ENCODE measurements at regions not wholly inside any gene's neighbourhood (a gene's known extent, or its start where the extent isn't known, plus 50 kb on each side); places are given as distances from the start of the nearest gene placed in this dataset.

DNA sequence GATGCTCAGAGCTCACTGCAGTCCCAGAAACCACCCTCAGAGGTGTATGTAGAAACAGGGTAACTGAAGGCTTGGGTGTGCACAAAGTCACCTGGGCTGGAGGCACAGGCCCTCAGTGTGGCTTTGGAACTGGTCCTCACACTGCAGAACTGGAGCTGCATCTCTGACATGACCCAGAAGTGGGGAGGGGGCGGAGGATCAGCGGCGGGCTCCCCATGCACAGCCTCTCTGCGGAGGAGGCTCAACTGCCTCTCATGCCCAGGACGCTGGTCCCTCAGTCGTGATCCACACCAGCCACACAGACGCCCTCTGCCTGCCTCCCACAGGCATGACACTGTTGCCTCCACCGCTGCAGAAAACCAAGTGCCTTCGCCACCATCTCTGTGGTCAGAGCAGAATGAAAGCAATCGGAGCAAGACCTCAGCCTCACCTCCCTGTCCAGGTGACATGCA, 73.7 kb downstream of the TM2D3 start (continued):
- TF ChIP-seq RERE (CRISPR knock-in tag; IDR thresholded peaks at IDR 0.05; ENCODE audit: low read depth) (no peak), SP140L (CRISPR knock-in tag; IDR thresholded peaks at IDR 0.05; ENCODE audit: borderline replicate concordance) (no peak), ZBTB7A (CRISPR knock-in tag; IDR thresholded peaks at IDR 0.05) (no peak), TBX3 (IDR thresholded peaks at IDR 0.05; ENCODE audit: borderline replicate concordance) (no peak), ZNF576 (CRISPR knock-in tag; IDR thresholded peaks at IDR 0.05) (no peak), RBM22 (optimal IDR thresholded peaks at IDR 0.05; ENCODE audit: low read length) (no peak), IKZF5 (CRISPR knock-in tag; IDR thresholded peaks at IDR 0.05) (peak; percentile 31; the same call in 1 of the 2 replicates), ZSCAN21 (CRISPR knock-in tag; IDR thresholded peaks at IDR 0.05; ENCODE audit: borderline replicate concordance) (no peak), IKZF1 (IDR thresholded peaks at IDR 0.05) (no peak), ZNF839 (CRISPR knock-in tag; IDR thresholded peaks at IDR 0.05; ENCODE audit: borderline replicate concordance) (no peak), ZMYM4 (CRISPR knock-in tag; IDR thresholded peaks at IDR 0.05) (peak; percentile 30; the same call in 1 of the 2 replicates), ZNF530 (CRISPR knock-in tag; IDR thresholded peaks at IDR 0.05; ENCODE audit: low read depth) (no peak), FOXM1 (CRISPR knock-in tag; IDR thresholded peaks at IDR 0.05) (no peak), ZBTB3 (CRISPR knock-in tag; IDR thresholded peaks at IDR 0.05; ENCODE audit: borderline replicate concordance, low read depth) (no peak), HNF1B (CRISPR knock-in tag; IDR thresholded peaks at IDR 0.05) (peak; percentile 27; the same call in 1 of the 2 replicates), PRPF4 (IDR thresholded peaks at IDR 0.05; ENCODE audit: low read depth, low read length, poor library complexity, severe bottlenecking) (no peak), JUND (CRISPR knock-in tag; IDR thresholded peaks at IDR 0.05) (no peak), ZFX (CRISPR knock-in tag; IDR thresholded peaks at IDR 0.05; ENCODE audit: low read depth) (0 out of 2 replicates have a peak, but pooled peaks have one; percentile 16), ZNF468 (CRISPR knock-in tag; IDR thresholded peaks at IDR 0.05) (no peak), ZNF44 (CRISPR knock-in tag; IDR thresholded peaks at IDR 0.05) (no peak), ZNF550 (CRISPR knock-in tag; IDR thresholded peaks at IDR 0.05; ENCODE audit: borderline replicate concordance) (no peak)
